GM10266 (cell line): ENCODE measurements at regions not wholly inside any gene's neighbourhood (a gene's known extent, or its start where the extent isn't known, plus 50 kb on each side); places are given as distances from the start of the nearest gene placed in this dataset.

ENCODE experiments used
- DNase-seq: peaks from one replicate; pipeline ENCODE4 v3.0.0; 2012; ENCODE audit errors: extremely low spot score
- TF ChIP-seq, protein P1 (sequence below): IDR thresholded peaks from 2 replicates; pipeline ENCODE4 v1.5.1; 2012; ENCODE audit warnings: mild to moderate bottlenecking, low read depth; ENCODE audit not compliant: control insufficient read depth, insufficient read depth; ENCODE audit errors: missing control alignments

DNA sequence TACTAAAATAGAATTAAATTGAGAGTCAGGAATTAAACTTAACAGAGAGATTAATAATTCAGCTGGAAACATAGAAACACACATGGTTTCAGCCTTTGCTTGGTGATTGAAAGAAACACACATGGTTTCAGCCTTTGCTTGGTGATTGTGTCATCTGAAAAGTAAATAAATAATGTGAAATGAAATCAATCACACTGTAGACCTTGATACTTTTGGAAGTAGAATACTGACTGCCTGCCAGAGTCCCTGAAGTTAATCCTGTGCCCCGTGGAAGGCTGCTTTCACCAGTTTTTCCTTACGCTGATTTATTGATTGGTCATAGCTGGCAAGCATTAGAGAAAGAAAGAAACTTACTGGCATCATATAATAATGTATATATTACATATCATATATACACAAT, 1252.7 kb upstream of the FAM98A start:
- no peak for DNase-seq
- TF ChIP-seq, protein P1, sequence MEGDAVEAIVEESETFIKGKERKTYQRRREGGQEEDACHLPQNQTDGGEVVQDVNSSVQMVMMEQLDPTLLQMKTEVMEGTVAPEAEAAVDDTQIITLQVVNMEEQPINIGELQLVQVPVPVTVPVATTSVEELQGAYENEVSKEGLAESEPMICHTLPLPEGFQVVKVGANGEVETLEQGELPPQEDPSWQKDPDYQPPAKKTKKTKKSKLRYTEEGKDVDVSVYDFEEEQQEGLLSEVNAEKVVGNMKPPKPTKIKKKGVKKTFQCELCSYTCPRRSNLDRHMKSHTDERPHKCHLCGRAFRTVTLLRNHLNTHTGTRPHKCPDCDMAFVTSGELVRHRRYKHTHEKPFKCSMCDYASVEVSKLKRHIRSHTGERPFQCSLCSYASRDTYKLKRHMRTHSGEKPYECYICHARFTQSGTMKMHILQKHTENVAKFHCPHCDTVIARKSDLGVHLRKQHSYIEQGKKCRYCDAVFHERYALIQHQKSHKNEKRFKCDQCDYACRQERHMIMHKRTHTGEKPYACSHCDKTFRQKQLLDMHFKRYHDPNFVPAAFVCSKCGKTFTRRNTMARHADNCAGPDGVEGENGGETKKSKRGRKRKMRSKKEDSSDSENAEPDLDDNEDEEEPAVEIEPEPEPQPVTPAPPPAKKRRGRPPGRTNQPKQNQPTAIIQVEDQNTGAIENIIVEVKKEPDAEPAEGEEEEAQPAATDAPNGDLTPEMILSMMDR: no peak

DNA sequence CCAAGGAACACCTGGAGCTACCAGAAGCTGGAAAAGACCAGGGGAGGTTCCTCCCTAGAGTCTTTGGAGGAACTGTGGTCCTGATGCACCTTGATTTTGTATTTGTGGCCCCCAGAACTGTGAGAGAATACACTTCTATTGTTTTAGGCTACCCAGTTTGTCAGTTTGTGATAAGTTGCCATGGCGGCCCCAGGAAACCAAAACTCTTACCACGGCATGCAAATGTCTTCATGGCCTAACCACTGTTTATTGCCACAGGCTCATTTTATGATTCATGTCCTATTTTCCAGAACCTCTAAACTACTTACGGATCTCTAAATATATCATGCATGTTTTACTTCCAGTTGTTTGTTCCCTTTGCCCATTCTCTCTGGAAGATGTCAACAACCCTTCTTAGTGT, 1250.7 kb upstream of the FAM98A start:
- TF ChIP-seq, protein P1: no peak
- DNase-seq: no peak

DNA sequence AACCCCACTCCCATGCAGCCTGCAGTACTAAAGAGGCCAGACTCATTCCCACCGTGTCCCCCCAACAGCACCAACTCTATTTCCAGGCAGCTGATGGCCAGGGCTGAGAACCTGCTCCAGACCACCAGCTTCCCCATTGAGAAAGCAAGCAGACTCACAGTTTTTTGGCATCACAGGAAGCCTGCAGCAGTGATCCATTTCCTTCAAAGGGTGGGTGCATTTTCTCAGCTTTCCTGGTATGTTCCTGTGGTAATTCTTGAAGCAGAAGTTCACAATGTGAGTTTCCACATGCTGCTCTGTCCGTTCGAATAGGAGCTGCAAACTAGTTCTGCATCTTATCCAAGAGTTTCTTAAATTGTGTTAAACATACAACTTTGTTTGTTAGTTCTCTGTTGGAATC, 1249.6 kb upstream of the FAM98A start:
- DNase-seq: no peak

DNA sequence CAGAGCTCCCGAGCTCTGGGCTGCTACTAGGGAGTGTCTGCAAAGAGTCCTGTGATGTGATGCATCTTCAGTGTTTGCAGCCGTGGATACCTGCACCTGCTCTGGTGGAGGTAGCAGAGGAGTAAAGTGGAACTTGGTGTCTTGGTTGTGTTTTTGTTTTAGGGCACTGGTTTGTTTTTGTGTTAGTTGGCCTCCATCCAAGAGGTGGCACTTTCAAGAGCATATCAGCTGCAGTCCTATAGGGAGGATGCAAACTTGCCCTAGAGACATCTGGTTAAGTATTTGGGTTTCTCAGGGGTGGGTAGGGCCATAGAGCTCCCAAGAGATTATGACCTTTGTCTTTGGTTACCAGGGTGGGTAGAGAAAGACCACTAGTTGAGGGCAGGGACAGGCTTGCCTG, 1249.0 kb upstream of the FAM98A start:
- TF ChIP-seq, protein P1: no peak
- no peak for DNase-seq

More for the DNA sequence above, 1249.6 kb upstream of the FAM98A start:
- TF ChIP-seq, protein P1: no peak

DNA sequence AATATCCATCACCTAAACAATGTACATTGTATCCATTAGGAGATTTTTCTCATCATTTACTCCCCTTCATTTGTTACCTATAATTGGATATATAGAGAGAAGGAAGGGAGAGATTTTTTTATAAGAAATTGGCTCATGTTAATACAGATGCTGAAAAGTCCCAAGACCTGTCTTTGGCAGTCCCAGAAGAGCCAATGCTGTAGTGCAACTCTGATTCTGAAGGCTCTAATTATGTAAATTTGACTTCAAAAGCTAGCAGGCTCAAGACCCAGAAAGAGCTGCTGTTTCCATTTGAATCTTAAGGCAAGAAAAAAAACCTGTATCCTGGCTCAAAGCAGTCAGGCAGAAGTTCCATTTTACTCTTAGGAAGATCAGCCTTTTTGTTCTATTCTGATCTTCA, 1245.5 kb upstream of the FAM98A start:
- no peak for DNase-seq
- TF ChIP-seq, protein P1: no peak

DNA sequence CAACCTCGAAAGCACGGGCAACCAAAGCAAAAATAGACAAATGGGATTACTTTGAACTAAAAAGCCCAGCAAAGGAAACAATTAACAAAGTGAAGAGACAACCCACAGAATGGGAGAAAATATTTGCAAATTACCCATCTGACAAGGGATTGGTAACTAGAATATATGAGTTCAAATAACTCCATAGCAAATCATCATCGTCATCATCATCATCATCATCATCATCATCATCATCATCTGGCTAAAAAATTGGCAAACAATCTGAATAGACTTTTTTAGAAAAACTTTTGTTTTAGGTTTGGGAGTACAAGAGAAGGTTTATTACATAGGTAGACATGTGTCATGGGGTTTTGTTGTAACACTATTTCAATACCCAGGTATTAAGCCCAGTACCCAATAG, 1239.3 kb upstream of the FAM98A start:
- no peak for DNase-seq
- TF ChIP-seq, protein P1: no peak

DNA sequence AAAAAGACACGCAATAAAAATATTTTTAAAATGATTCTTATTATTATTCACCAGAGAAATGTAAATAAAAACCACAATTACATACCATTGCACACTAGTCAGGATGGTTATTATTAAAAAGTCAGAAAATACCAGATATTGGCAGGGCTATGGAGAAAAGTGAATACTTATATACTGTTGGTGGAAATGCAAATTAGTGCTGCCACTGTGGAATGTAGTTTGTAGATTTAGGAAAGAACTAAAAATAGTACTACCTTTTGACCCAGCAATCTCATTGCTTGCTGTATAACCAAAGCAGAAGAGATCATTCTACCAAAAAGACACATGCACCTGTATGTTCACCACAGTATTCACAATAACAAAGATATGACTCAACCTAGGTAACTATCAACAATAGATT, 1237.3 kb upstream of the FAM98A start:
- no peak for DNase-seq
- TF ChIP-seq, protein P1: no peak
